ENCODE measurements at regions not wholly inside any gene's neighbourhood (a gene's known extent, or its start where the extent isn't known, plus 50 kb on each side); places are given as distances from the start of the nearest gene placed in this dataset.

- Mint-ChIP-seq H3K9me3 (no peaks in the 10 kb centered on the region), H3K27me3 (ENCODE audit: low read depth) (no peaks in the 10 kb centered on the region), H3K4me1 (ENCODE audit: low read depth) (no peaks in the 10 kb centered on the region), H3K27ac (no peak overlapping the region), H3K36me3 (ENCODE audit: low read depth) (no peaks in the 10 kb centered on the region), H3K4me3 (no peak overlapping the region)
- DNase-seq = no peak
- intact Hi-C loops (cut with micrococcal nuclease) = no loop called here
- CTCF ChIA-PET = no interaction called here
Observed at GRCh38 chr2:192250961-192251360, 56.2 kb upstream of the TMEFF2 start.

GRCh38 chr2:192247456-192247855, 52.7 kb upstream of the TMEFF2 start:
- intact Hi-C loops (cut with micrococcal nuclease) = no loop called here
- H3K4me3 Mint-ChIP-seq = no peak overlapping the region
- DNase-seq = no peak
- H3K36me3 Mint-ChIP-seq (ENCODE audit: low read depth) = no peaks in the 10 kb centered on the region
- H3K27ac Mint-ChIP-seq = no peak overlapping the region
- no peaks in the 10 kb centered on the region for H3K4me1 Mint-ChIP-seq (ENCODE audit: low read depth)
- peaks cover under 1% of the 10 kb centered on the region for H3K27me3 Mint-ChIP-seq (ENCODE audit: low read depth)
- H3K9me3 Mint-ChIP-seq = no peaks in the 10 kb centered on the region
- CTCF ChIA-PET = interaction anchor here (0.7 kb wide), 1 partner anchor 14 kb away, joined by 3 read pairs; no protein-coding TSS in a partner anchor

GRCh38 chr2:192246297-192246696, 51.6 kb upstream of the TMEFF2 start:
- Mint-ChIP-seq H3K4me1 (ENCODE audit: low read depth) (no peaks in the 10 kb centered on the region), H3K9me3 (no peaks in the 10 kb centered on the region), H3K36me3 (ENCODE audit: low read depth) (no peaks in the 10 kb centered on the region), H3K4me3 (no peak overlapping the region), H3K27me3 (ENCODE audit: low read depth) (peaks cover 3% of the 10 kb centered on the region), H3K27ac (no peak overlapping the region)
- intact Hi-C loops (cut with micrococcal nuclease) = no loop called here
- DNase-seq = no peak
- CTCF ChIA-PET = no interaction called here

- intact Hi-C loops (cut with micrococcal nuclease) = no loop called here
- Mint-ChIP-seq H3K36me3 (ENCODE audit: low read depth) (no peaks in the 10 kb centered on the region), H3K4me1 (ENCODE audit: low read depth) (no peaks in the 10 kb centered on the region), H3K4me3 (no peak overlapping the region), H3K9me3 (no peaks in the 10 kb centered on the region), H3K27ac (no peak overlapping the region), H3K27me3 (ENCODE audit: low read depth) (peaks cover 3% of the 10 kb centered on the region)
- CTCF ChIA-PET = no interaction called here
- no peak for DNase-seq
Observed at GRCh38 chr2:192245329-192245728, 50.6 kb upstream of the TMEFF2 start.

Data from activated naive CD4-positive, alpha-beta T cell treated with anti-CD3 and anti-CD28 coated beads for 36 hours (primary cell).